Inflammatory macrophage treated with lipopolysaccharide for 1 hour (primary cell): ENCODE measurements at regions not wholly inside any gene's neighbourhood (a gene's known extent, or its start where the extent isn't known, plus 50 kb on each side); places are given as distances from the start of the nearest gene placed in this dataset.
A peak's percentile ranks its signal among the peaks of the same experiment; 100 is the strongest.
"Not testable (repeated sequence)": the region's sequence is repeated elsewhere in the genome, so short reads cannot be mapped to it uniquely, and the experiment has no call there.

Source experiments
- DNase-seq, 2 donors: peaks; one replicate each; pipeline ENCODE4 v3.0.0-alpha.2; 2020 to 2022

- no peak for DNase-seq
Observed at GRCh38 chr5:28823231-28823630, 1784.8 kb upstream of the CDH9 start.

- no peak for DNase-seq
Observed at GRCh38 chr5:28822071-28822470, 1783.7 kb upstream of the CDH9 start.

- no peak for DNase-seq
Observed at GRCh38 chr5:28810751-28811136, 1772.4 kb upstream of the CDH9 start.

GRCh38 chr5:28809811-28810750 is 1771.7 kb upstream of the CDH9 start:
- DNase-seq: no peak

GRCh38 chr5:28808967-28809810 is 1770.8 kb upstream of the CDH9 start:
- no peak for DNase-seq

- DNase-seq: no peak
Observed at GRCh38 chr5:28807195-28807729, 1768.9 kb upstream of the CDH9 start.

GRCh38 chr5:28799035-28799434 is 1760.6 kb upstream of the CDH9 start:
- DNase-seq: not testable (repeated sequence)

- DNase-seq: no peak
Observed at GRCh38 chr5:28788954-28789353, 1750.6 kb upstream of the CDH9 start.

- no peak for DNase-seq
Observed at GRCh38 chr5:28780083-28780692, 1741.8 kb upstream of the CDH9 start.

GRCh38 chr5:28779161-28779754 is 1740.9 kb upstream of the CDH9 start:
- no peak for DNase-seq

- no peak for DNase-seq
Observed at GRCh38 chr5:28770307-28770706, 1731.9 kb upstream of the CDH9 start.

GRCh38 chr5:28766565-28767158 is 1728.3 kb upstream of the CDH9 start:
- DNase-seq: peak; percentile 3 to 5

GRCh38 chr5:28751396-28751795 is 1713.0 kb upstream of the CDH9 start:
- DNase-seq: no peak

GRCh38 chr5:28750251-28750650 is 1711.9 kb upstream of the CDH9 start:
- no peak for DNase-seq

- DNase-seq: no peak
Observed at GRCh38 chr5:28748446-28748845, 1710.1 kb upstream of the CDH9 start.

GRCh38 chr5:28743716-28744110 is 1705.3 kb upstream of the CDH9 start:
- no peak for DNase-seq

- no peak for DNase-seq
Observed at GRCh38 chr5:28743025-28743715, 1704.8 kb upstream of the CDH9 start.

GRCh38 chr5:28737682-28738081 is 1699.3 kb upstream of the CDH9 start:
- no peak for DNase-seq

GRCh38 chr5:28737222-28737621 is 1698.8 kb upstream of the CDH9 start:
- DNase-seq: no peak

- DNase-seq: no peak
Observed at GRCh38 chr5:28734396-28734795, 1696.0 kb upstream of the CDH9 start.

- DNase-seq: no peak
Observed at GRCh38 chr5:28729067-28729466, 1690.7 kb upstream of the CDH9 start.

- DNase-seq: no peak
Observed at GRCh38 chr5:28726815-28727214, 1688.4 kb upstream of the CDH9 start.
